B cell (primary cell): ENCODE measurements at regions not wholly inside any gene's neighbourhood (a gene's known extent, or its start where the extent isn't known, plus 50 kb on each side); places are given as distances from the start of the nearest gene placed in this dataset.

ENCODE experiments used
- ATAC-seq: fragments of 200-7000 bp; cut with Tn5 transposase; one replicate; pipeline ENCODE4 v1.10.0; 2021; ENCODE audit warnings: low read depth, mild to moderate bottlenecking, moderate number of reproducible peaks, moderate library complexity
- CTCF ChIA-PET: fragments of 350-600 bp; sonication (Branson Sonifier 250); formaldehyde crosslinking; loops from one replicate; lab custom pipeline; 2021; ENCODE audit warnings: antibody characterized with exemption, inconsistent platforms; lab: Charles Lee
- POLR2A ChIA-PET: fragments of 350-600 bp; sonication (Branson Sonifier 250); formaldehyde crosslinking; loops from one replicate; lab custom pipeline; 2021; ENCODE audit warnings: antibody characterized with exemption; lab: Charles Lee
- DNase-seq: peaks from one replicate; pipeline ENCODE4 v3.0.0; 2013
- H2AFZ ChIP-seq: 2 replicates; pipeline ENCODE4 v1.6.1; 2012; ENCODE audit warnings: mild to moderate bottlenecking, low read depth, low read length; ENCODE audit not compliant: insufficient read depth, poor library complexity, severe bottlenecking
- H3K27ac ChIP-seq, 2 donors: 1 replicate in 1 of 2; 2 replicates in 1 of 2; pipeline ENCODE4 v1.5.1; 2012 to 2013; ENCODE audit warnings: low read length in 2 of 2, mild to moderate bottlenecking in 2 of 2, moderate library complexity in 1 of 2
- H3K27me3 ChIP-seq, 4 experiments: fragments of 200-600 bp in 1 of 4; sonication (generic) in 1 of 4; replicated peaks in 1 of 4; 1 replicate in 2 of 4; 2 replicates in 2 of 4; pipeline versions ENCODE4 v1.6.1 to v1.7.0; 2013 to 2016; ENCODE audit warnings: low read length in 3 of 4, mild to moderate bottlenecking in 2 of 4, mixed read lengths in 1 of 4, moderate library complexity in 1 of 4; ENCODE audit not compliant: insufficient read depth in 4 of 4, control insufficient read depth in 3 of 4; ENCODE audit errors: control extremely low read depth in 1 of 4
- H3K36me3 ChIP-seq, 2 experiments: replicated peaks in 1 of 2; 1 replicate in 1 of 2; 2 replicates in 1 of 2; pipeline versions ENCODE4 v1.6.1 to v1.7.1; 2013; ENCODE audit warnings: low read length in 1 of 2; ENCODE audit not compliant: insufficient read depth in 2 of 2, control insufficient read depth in 1 of 2; ENCODE audit errors: control extremely low read depth in 1 of 2, extremely low read depth in 1 of 2
- H3K4me1 ChIP-seq, 2 donors: fragments of 200-600 bp in 1 of 2; sonication (generic) in 1 of 2; 1 replicate in 1 of 2; 2 replicates in 1 of 2; pipeline versions ENCODE4 v1.5.1 to v1.6.1; 2013 to 2017; ENCODE audit warnings: low read length in 2 of 2; ENCODE audit not compliant: control insufficient read depth in 2 of 2, insufficient read depth in 2 of 2
- H3K4me2 ChIP-seq: replicated peaks from 2 replicates; pipeline ENCODE3; 2012; ENCODE audit warnings: mild to moderate bottlenecking, low read depth, low read length; ENCODE audit not compliant: poor library complexity, severe bottlenecking
- H3K4me3 ChIP-seq, 5 experiments: fragments of 200-600 bp in 1 of 5; sonication (generic) in 1 of 5; 1 replicate in 3 of 5; 2 replicates in 2 of 5; pipeline versions ENCODE4 v1.5.1 to v1.7.0; 2011 to 2016; ENCODE audit warnings: low read length in 4 of 5, mild to moderate bottlenecking in 4 of 5, low read depth in 2 of 5, control low read depth in 1 of 5, moderate library complexity in 1 of 5; ENCODE audit not compliant: insufficient read depth in 1 of 5; ENCODE audit errors: control extremely low read depth in 1 of 5, extremely low read depth in 1 of 5
- H3K79me2 ChIP-seq: fragments of 200-600 bp; sonication (generic); one replicate; pipeline ENCODE4 v1.6.0; 2016; ENCODE audit warnings: low read length; ENCODE audit not compliant: control insufficient read depth, insufficient read depth
- H3K9ac ChIP-seq: fragments of 200-600 bp; sonication (generic); 2 replicates; pipeline ENCODE4 v1.6.1; 2017; ENCODE audit warnings: mild to moderate bottlenecking, low read length, moderate library complexity
- H3K9me3 ChIP-seq, 3 donors: one replicate each; pipeline versions ENCODE4 v1.6.1 to v1.7.1; 2013; ENCODE audit warnings: low read length in 2 of 3; ENCODE audit not compliant: control insufficient read depth in 2 of 3, insufficient read depth in 1 of 3; ENCODE audit errors: control extremely low read depth in 1 of 3
- H4K20me1 ChIP-seq: 2 replicates; pipeline ENCODE4 v1.6.0; 2012; ENCODE audit warnings: mild to moderate bottlenecking, low read length; ENCODE audit not compliant: insufficient read depth, control insufficient read depth, poor library complexity, severe bottlenecking
- H3K27ac Mint-ChIP-seq: one replicate; pipeline ENCODE4 v1.8.0; 2021; ENCODE audit warnings: mixed read lengths
- H3K27me3 Mint-ChIP-seq: one replicate; pipeline ENCODE4 v1.8.0; 2021; ENCODE audit warnings: mixed read lengths
- H3K4me1 Mint-ChIP-seq: one replicate; pipeline ENCODE4 v1.8.0; 2021; ENCODE audit warnings: mixed read lengths
- H3K4me3 Mint-ChIP-seq: one replicate; pipeline ENCODE4 v1.8.0; 2021; ENCODE audit warnings: mixed read lengths
- H3K9me3 Mint-ChIP-seq: one replicate; pipeline ENCODE4 v1.8.0; 2022; ENCODE audit warnings: mixed read lengths; ENCODE audit not compliant: insufficient read depth
- EZH2 ChIP-seq: IDR thresholded peaks from 2 replicates; pipeline ENCODE4 v1.6.1; 2012; ENCODE audit warnings: borderline replicate concordance, low read depth, mild to moderate bottlenecking, moderate library complexity, low read length; ENCODE audit not compliant: insufficient read depth, poor library complexity, severe bottlenecking
- WGBS: methylation state at CpG from one replicate; pipeline ENCODE4 v1.1.5; 2013; ENCODE audit warnings: missing lambda C conversion rate; ENCODE audit not compliant: insufficient coverage; 5-methylcytosine and 5-hydroxymethylcytosine counted together
- intact Hi-C: fragments of 100-400 bp; cut with micrococcal nuclease; formaldehyde crosslinking; loops from one replicate; pipeline ENCODE4 v1.10.0; 2022
- TF ChIP-seq, protein P1 (sequence below): fragments of 200-600 bp; IDR thresholded peaks from one replicate; pipeline ENCODE4 v1.8.0; 2022; ENCODE audit warnings: antibody characterized with exemption, mild to moderate bottlenecking

DNA sequence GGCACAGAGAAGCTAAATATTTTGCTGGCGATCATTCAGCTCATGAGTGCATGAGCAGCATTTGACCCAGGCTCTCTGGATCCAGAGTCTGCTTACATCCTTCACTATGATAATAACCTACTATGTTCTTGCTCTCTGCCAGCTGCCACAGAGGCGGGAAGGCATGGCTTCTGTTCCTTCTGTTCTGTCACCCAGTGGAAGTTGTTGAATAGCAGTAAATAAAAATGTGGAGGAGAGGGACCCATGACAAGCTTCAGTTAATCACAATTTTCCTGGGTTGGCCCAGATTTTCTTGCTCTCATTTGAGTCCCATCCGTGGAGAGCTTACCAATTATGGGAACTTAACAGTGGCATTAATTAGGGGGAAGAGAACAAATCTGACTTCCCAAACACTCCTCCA is 250.1 kb upstream of the NOCT start:
- Mint-ChIP-seq H3K9me3 (peaks cover 2% of the 10 kb centered on the region), H3K4me3 (no peak overlapping the region), H3K4me1 (no peaks in the 10 kb centered on the region), H3K27me3 (peaks cover 7% of the 10 kb centered on the region), H3K27ac (no peak overlapping the region)
- ATAC-seq (no peak), DNase-seq (no peak)
- Histone ChIP-seq H3K27ac (no peak overlapping the region), H3K9ac (no peak overlapping the region), H2AFZ (no peak overlapping the region), H3K4me3 (no peak overlapping the region), H3K9me3 (no peaks in the 10 kb centered on the region), H3K4me1 (no peaks in the 10 kb centered on the region), H4K20me1 (no peaks in the 10 kb centered on the region), H3K79me2 (no peaks in the 10 kb centered on the region), H3K4me2 (no peak overlapping the region), H3K27me3 (no peaks in the 10 kb centered on the region), H3K36me3 (no peaks in the 10 kb centered on the region)
- intact Hi-C loops, result no loop called here
- TF ChIP-seq, protein P1, sequence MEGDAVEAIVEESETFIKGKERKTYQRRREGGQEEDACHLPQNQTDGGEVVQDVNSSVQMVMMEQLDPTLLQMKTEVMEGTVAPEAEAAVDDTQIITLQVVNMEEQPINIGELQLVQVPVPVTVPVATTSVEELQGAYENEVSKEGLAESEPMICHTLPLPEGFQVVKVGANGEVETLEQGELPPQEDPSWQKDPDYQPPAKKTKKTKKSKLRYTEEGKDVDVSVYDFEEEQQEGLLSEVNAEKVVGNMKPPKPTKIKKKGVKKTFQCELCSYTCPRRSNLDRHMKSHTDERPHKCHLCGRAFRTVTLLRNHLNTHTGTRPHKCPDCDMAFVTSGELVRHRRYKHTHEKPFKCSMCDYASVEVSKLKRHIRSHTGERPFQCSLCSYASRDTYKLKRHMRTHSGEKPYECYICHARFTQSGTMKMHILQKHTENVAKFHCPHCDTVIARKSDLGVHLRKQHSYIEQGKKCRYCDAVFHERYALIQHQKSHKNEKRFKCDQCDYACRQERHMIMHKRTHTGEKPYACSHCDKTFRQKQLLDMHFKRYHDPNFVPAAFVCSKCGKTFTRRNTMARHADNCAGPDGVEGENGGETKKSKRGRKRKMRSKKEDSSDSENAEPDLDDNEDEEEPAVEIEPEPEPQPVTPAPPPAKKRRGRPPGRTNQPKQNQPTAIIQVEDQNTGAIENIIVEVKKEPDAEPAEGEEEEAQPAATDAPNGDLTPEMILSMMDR, result no peak
- TF ChIP-seq EZH2, result no peak
- POLR2A ChIA-PET, result no interaction called here
- CTCF ChIA-PET, result no interaction called here
- 95% methylated on average over 2 of the region's 3 CpGs for WGBS

GRCh38 chr4:138761638-138762220 is 253.9 kb upstream of the NOCT start:
- ATAC-seq (no peak), DNase-seq (no peak)
- Histone ChIP-seq H3K4me2 (no peak overlapping the region), H3K27ac (no peak overlapping the region), H3K36me3 (no peaks in the 10 kb centered on the region), H4K20me1 (no peaks in the 10 kb centered on the region), H3K27me3 (no peaks in the 10 kb centered on the region), H3K4me3 (no peak overlapping the region), H3K9me3 (no peaks in the 10 kb centered on the region), H3K79me2 (no peaks in the 10 kb centered on the region), H3K4me1 (no peaks in the 10 kb centered on the region), H3K9ac (no peak overlapping the region), H2AFZ (no peak overlapping the region)
- intact Hi-C loops, result no loop called here
- H3K27ac Mint-ChIP-seq, result no peak overlapping the region
- H3K27me3 Mint-ChIP-seq, result peaks cover 7% of the 10 kb centered on the region
- 100% methylated on average over 1 of the region's 1 CpG for WGBS
- no peak overlapping the region for H3K4me3 Mint-ChIP-seq
- H3K4me1 Mint-ChIP-seq, result no peaks in the 10 kb centered on the region
- POLR2A ChIA-PET, result no interaction called here
- TF ChIP-seq, protein P1, result no peak
- no peak for TF ChIP-seq EZH2
- CTCF ChIA-PET, result no interaction called here
- peaks cover 2% of the 10 kb centered on the region for H3K9me3 Mint-ChIP-seq
